Breast epithelium (tissue), 3 donors: ENCODE measurements at regions not wholly inside any gene's neighbourhood (a gene's known extent, or its start where the extent isn't known, plus 50 kb on each side); places are given as distances from the start of the nearest gene placed in this dataset.

ENCODE experiments used
- POLR2A ChIP-seq: fragments of 450-650 bp; IDR thresholded peaks from one replicate; pipeline ENCODE4 v1.6.1; 2016; ENCODE audit warnings: antibody characterized with exemption, mild to moderate bottlenecking, moderate library complexity
- TF ChIP-seq, protein P1 (sequence below), 3 donors: fragments of 450-650 bp; IDR thresholded peaks; one replicate each; pipeline ENCODE4 v1.5.1; 2016 to 2017; ENCODE audit warnings: antibody characterized with exemption in 3 of 3, mild to moderate bottlenecking in 3 of 3, moderate library complexity in 3 of 3

DNA sequence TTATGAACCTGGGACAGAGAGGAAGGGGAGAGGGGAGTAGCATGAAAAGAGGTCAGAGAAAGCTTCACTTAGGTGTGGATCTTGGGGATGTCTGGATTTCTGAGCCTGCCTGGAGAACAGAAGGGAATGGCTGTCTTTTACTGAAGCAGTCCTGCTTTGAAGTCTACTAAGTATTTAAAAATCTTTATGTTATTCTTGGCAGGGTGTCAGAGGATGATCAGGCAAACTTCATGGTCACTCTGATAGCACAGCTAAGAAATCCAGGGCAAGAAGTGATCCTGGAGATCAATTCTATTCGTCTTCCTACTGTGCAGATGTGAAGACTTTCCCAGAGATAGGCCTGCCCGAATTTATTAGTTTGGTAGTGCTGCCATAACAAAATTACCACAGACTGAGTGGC, 464.4 kb upstream of the BOD1L1 start:
- TF ChIP-seq, protein P1, sequence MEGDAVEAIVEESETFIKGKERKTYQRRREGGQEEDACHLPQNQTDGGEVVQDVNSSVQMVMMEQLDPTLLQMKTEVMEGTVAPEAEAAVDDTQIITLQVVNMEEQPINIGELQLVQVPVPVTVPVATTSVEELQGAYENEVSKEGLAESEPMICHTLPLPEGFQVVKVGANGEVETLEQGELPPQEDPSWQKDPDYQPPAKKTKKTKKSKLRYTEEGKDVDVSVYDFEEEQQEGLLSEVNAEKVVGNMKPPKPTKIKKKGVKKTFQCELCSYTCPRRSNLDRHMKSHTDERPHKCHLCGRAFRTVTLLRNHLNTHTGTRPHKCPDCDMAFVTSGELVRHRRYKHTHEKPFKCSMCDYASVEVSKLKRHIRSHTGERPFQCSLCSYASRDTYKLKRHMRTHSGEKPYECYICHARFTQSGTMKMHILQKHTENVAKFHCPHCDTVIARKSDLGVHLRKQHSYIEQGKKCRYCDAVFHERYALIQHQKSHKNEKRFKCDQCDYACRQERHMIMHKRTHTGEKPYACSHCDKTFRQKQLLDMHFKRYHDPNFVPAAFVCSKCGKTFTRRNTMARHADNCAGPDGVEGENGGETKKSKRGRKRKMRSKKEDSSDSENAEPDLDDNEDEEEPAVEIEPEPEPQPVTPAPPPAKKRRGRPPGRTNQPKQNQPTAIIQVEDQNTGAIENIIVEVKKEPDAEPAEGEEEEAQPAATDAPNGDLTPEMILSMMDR (IDR thresholded peaks at IDR 0.05): no peak
- TF ChIP-seq POLR2A: no peak
